Ascending aorta (tissue), 2 donors: ENCODE measurements at regions not wholly inside any gene's neighbourhood (a gene's known extent, or its start where the extent isn't known, plus 50 kb on each side); places are given as distances from the start of the nearest gene placed in this dataset.

Experiments
- DNase-seq, 2 donors: peaks; one replicate each; pipeline ENCODE4 v3.0.0-alpha.2; 2019; ENCODE audit warnings: low spot score in 2 of 2
- H3K27ac ChIP-seq, 2 donors: fragments of 200-600 bp; sonication (generic); one replicate each; pipeline ENCODE4 v1.5.1; 2016 to 2017; ENCODE audit warnings: mild to moderate bottlenecking in 1 of 2
- H3K27me3 ChIP-seq: fragments of 200-600 bp; sonication (generic); one replicate; pipeline ENCODE4 v1.5.1; 2017
- H3K36me3 ChIP-seq, 2 donors: fragments of 200-600 bp; sonication (generic); one replicate each; pipeline ENCODE4 v1.5.1; 2016
- H3K4me1 ChIP-seq, 2 donors: fragments of 200-600 bp; sonication (generic); one replicate each; pipeline ENCODE4 v1.5.1; 2016 to 2017; ENCODE audit warnings: mild to moderate bottlenecking in 1 of 2
- H3K4me3 ChIP-seq, 2 donors: fragments of 200-600 bp; sonication (generic); one replicate each; pipeline ENCODE4 v1.5.1; 2016 to 2017; ENCODE audit warnings: mild to moderate bottlenecking in 1 of 2
- H3K9me3 ChIP-seq, 2 donors: fragments of 200-600 bp; sonication (generic); one replicate each; pipeline ENCODE4 v1.5.1; 2016
- intact Hi-C: fragments of 100-400 bp; cut with DNase I; formaldehyde crosslinking; loops from one replicate; pipeline ENCODE4 v1.15.1; 2023
- TF ChIP-seq, protein P1 (sequence below), 3 experiments: fragments of 200-600 bp in 2 of 3; fragments of 450-650 bp in 1 of 3; sonication (generic) in 2 of 3; IDR thresholded peaks; one replicate each; pipeline ENCODE4 v1.5.1; 2016 to 2019; ENCODE audit warnings: antibody characterized with exemption in 3 of 3, mild to moderate bottlenecking in 1 of 3, moderate library complexity in 1 of 3

DNA sequence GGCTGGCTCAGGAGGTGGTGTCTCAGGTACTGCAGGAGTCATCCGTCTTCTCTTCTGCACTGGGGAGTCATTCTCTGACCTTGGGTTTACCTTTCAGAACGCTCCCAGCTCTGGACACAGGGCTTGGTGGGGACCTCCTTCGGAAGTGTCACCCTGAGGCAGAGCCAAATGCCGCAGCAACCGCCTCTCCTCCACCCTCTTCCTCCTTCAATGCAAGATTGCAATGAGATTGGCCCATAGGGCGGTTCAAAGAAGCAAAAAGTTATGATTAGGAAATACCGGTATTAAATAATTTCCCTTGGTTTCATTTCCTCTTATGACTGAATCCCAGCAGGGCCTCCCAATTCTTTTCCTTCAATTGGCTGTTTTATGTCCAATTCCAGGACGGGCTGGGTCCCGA lies 178.8 kb downstream of the ACKR3 start:
- Histone ChIP-seq H3K27ac (no peak overlapping the region), H3K4me1 (peaks cover 0 to 11% of the 10 kb centered on the region in 2 donors), H3K36me3 (no peaks in the 10 kb centered on the region), H3K27me3 (no peaks in the 10 kb centered on the region), H3K4me3 (no peak overlapping the region), H3K9me3 (no peaks in the 10 kb centered on the region)
- DNase-seq: no peak
- TF ChIP-seq, protein P1, sequence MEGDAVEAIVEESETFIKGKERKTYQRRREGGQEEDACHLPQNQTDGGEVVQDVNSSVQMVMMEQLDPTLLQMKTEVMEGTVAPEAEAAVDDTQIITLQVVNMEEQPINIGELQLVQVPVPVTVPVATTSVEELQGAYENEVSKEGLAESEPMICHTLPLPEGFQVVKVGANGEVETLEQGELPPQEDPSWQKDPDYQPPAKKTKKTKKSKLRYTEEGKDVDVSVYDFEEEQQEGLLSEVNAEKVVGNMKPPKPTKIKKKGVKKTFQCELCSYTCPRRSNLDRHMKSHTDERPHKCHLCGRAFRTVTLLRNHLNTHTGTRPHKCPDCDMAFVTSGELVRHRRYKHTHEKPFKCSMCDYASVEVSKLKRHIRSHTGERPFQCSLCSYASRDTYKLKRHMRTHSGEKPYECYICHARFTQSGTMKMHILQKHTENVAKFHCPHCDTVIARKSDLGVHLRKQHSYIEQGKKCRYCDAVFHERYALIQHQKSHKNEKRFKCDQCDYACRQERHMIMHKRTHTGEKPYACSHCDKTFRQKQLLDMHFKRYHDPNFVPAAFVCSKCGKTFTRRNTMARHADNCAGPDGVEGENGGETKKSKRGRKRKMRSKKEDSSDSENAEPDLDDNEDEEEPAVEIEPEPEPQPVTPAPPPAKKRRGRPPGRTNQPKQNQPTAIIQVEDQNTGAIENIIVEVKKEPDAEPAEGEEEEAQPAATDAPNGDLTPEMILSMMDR (IDR thresholded peaks at IDR 0.05): no peak
- intact Hi-C loops: loop anchor here (5.0 kb wide), 1 partner anchor 106 kb away; no protein-coding TSS in a partner anchor

DNA sequence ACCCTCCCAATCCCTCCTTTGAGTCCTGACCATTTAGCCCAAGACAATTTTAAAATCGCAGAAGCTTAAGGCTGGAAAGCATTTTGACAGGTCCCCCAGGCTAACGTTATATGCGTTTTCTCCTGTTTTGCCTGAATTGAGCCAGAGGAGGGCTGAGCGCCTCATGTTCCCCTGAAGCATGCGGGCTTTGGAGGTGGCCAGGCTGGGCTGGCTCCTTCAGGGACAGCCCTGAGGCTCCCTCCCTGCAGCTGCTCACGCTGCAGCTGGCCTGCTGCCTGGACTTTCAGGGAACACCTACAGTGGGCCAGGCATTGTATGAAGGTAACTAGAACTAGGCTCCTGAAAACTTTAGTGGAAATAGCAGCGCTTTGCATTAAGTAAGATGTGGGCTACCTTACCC lies 179.2 kb downstream of the ACKR3 start:
- TF ChIP-seq, protein P1 (IDR thresholded peaks at IDR 0.05): no peak
- Histone ChIP-seq H3K27me3 (no peaks in the 10 kb centered on the region), H3K9me3 (no peaks in the 10 kb centered on the region), H3K4me1 (peaks cover 0 to 11% of the 10 kb centered on the region in 2 donors), H3K4me3 (no peak overlapping the region), H3K27ac (no peak overlapping the region), H3K36me3 (no peaks in the 10 kb centered on the region)
- intact Hi-C loops: loop anchor here (5.0 kb wide), 1 partner anchor 106 kb away; no protein-coding TSS in a partner anchor
- no peak for DNase-seq

DNA sequence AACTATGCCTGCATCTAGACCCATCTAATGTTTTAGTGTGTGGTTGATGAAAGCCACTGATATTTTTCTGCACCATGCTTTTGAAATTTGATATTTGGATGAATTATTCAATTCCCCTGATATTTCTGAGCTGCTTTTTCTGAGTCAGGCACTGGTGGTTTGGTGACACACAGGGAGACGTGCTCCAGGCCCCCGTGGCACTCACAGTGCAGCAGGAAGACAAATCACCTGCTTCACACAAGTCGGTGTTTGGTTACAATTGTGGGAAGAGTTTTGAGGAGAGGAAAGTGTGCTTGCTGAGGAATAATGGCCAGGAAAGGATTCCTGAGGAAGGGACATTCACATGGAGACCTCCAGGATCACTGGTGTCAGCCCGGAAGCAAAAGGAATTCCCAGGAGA lies 179.7 kb downstream of the ACKR3 start:
- no peak for DNase-seq
- intact Hi-C loops: loop anchor here (5.0 kb wide), 1 partner anchor 107 kb away; no protein-coding TSS in a partner anchor

DNA sequence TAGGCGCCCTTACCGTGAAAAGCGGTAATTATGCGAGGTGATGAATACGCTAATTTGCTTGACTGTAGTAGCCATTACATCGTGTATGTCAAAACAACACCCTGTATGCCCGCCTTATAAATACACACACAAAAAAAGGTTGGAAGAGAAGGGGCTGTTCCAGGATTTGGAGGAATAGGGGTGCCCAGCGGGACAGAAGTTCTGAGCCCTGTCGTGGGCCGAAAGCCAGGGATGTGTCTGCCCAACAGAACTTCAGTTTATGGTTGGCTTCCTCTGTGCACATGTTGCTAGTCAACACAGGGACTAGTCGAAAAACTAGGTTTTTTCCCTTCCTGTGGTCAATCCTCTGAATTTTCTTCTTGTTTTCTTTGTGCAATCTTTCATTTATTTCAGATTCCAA lies 182.5 kb downstream of the ACKR3 start:
- peaks cover 0 to 3% of the 10 kb centered on the region in 2 donors for H3K4me1 ChIP-seq
- intact Hi-C loops: no loop called here
- H3K27ac ChIP-seq: no peak overlapping the region
- TF ChIP-seq, protein P1 (IDR thresholded peaks at IDR 0.05): no peak
- no peak overlapping the region for H3K4me3 ChIP-seq
- no peaks in the 10 kb centered on the region for H3K27me3 ChIP-seq
- no peaks in the 10 kb centered on the region for H3K36me3 ChIP-seq
- no peaks in the 10 kb centered on the region for H3K9me3 ChIP-seq
- no peak for DNase-seq

More for the DNA sequence above, 179.7 kb downstream of the ACKR3 start:
- Histone ChIP-seq H3K27me3 (no peaks in the 10 kb centered on the region), H3K4me1 (peaks cover 0 to 11% of the 10 kb centered on the region in 2 donors), H3K4me3 (no peak overlapping the region), H3K9me3 (no peaks in the 10 kb centered on the region), H3K36me3 (no peaks in the 10 kb centered on the region), H3K27ac (no peak overlapping the region)
- TF ChIP-seq, protein P1 (IDR thresholded peaks at IDR 0.05): no peak

DNA sequence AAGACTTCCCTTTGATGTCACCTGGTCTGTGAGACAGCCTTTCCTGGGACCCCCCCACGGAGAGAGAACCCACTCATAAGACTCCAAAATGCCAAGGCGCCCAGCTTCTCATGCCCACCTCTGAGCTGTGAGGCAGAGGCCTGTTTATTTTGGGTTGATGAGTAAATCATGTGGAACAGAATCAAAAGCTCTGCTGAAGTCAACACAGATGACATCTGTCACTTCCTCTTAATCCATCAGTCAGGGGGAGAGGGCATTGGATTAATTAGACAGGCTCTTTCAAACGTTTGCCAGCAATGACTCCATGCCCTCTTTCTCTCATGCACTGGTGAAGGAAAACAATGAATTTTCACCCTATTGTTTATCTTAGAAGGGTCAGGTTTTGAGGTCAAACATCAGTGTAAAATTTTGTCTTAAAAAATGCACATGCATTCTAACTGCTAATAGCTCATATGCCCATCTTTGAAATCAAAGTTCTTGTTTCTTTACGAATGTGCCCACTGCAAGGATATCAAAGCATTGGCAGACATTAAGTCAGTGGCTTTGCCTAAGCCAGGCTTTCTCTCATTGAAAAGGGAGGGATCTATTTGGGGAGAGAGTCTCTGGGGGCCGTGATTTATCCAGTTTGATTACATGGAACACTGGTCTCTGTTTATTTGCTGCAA lies 184.1 kb downstream of the ACKR3 start:
- no peak overlapping the region for H3K27ac ChIP-seq
- intact Hi-C loops: no loop called here
- no peaks in the 10 kb centered on the region for H3K27me3 ChIP-seq
- no peak for DNase-seq
- H3K4me1 ChIP-seq: peaks cover 0 to 3% of the 10 kb centered on the region in 2 donors
- no peaks in the 10 kb centered on the region for H3K9me3 ChIP-seq
- H3K4me3 ChIP-seq: no peak overlapping the region
- no peaks in the 10 kb centered on the region for H3K36me3 ChIP-seq
- TF ChIP-seq, protein P1 (IDR thresholded peaks at IDR 0.05): no peak
